ENCODE measurements at regions not wholly inside any gene's neighbourhood (a gene's known extent, or its start where the extent isn't known, plus 50 kb on each side); places are given as distances from the start of the nearest gene placed in this dataset.

- no peak for DNase-seq (ENCODE audit: low read depth)
These were observed 203.7 kb upstream of the ARX start for GRCh38 chrX:25219480-25219879.

- no peak for DNase-seq (ENCODE audit: low read depth)
These were observed 197.8 kb upstream of the ARX start for GRCh38 chrX:25213611-25214010.

DNA sequence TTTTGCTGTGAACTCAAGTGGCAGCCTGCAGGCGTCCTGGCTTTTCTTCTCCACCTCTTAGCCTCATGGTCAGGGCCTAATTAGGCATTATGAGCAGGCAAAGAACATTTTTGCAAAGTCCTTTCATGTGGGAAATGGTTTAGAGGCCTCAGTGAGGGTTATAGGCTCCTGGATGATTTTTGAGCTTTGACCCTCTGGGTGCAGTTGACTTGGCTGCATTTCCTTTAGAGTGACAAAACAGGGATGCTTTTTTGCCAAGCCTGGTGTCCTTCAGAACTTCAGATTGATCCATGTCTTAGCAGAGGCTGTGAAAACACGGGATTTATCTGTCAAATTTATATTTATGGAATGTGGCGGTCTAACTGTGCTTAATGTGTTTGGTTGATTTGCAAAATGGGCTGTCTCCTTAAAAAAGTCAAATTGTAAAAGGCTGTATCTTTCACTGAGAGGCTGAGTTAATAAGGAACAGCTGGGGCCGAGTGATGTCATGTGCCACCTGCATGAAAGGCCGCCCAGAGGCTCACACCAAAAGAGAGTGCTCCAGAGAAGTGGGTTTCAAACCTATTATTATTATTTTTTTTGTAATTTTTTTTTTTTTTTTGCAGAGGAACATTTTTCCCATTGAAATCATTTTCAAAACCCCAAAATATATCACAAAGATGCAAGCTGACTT is 192.2 kb upstream of the ARX start:
- DNase-seq (ENCODE audit: low read depth), result no peak

- peak; percentile 1 for DNase-seq (ENCODE audit: low read depth)
These were observed 191.0 kb upstream of the ARX start for GRCh38 chrX:25206778-25207177.

DNA sequence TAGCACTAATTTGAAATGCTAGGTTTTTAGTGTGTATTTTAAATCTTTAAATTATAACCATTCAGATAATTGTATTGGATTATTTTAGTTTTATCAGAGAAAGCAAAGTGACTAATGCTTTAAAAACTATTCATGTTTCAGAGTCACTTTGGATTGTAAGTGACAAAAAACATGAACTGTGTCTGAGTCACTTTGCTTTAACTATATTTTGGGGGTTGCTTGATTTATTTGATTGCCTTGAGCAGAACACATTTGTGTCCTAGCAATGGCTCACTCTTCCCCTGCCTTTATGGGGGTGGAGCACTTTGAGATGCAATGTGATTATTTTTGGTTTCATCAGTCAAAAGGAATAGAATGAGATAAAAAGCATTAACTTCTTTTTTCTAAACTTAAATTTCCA is 188.4 kb upstream of the ARX start:
- DNase-seq (ENCODE audit: low read depth), result no peak

- DNase-seq (ENCODE audit: low read depth), result no peak
These were observed 187.1 kb upstream of the ARX start for GRCh38 chrX:25202827-25203226.

GRCh38 chrX:25198891-25199290 is 183.1 kb upstream of the ARX start:
- peak; percentile 2 for DNase-seq (ENCODE audit: low read depth)

DNA sequence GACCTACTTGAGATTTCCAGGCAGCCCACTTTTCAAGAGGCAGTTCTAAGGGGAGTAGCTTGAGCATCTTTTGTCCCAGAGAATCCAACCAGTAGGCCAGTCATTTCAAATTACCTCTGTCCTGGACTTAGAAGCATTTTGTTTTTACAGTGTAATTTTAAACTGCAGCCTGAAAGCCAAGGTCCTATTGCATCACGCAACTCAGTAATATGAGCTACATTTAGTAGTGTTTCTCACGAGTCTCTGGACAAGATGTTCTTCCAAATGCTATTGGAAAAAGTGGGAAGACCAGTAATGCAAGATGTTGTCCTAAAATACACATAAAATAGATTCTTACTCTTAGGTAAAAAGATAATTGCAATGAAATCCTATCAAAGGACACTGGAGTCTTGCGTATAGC is 182.5 kb upstream of the ARX start:
- peak; percentile 38 for DNase-seq (ENCODE audit: low read depth)

GRCh38 chrX:25196221-25196620 is 180.5 kb upstream of the ARX start:
- DNase-seq (ENCODE audit: low read depth), result no peak

- DNase-seq (ENCODE audit: low read depth), result no peak
These were observed 175.6 kb upstream of the ARX start for GRCh38 chrX:25191403-25191802.

GRCh38 chrX:25181775-25182174 is 166.0 kb upstream of the ARX start:
- DNase-seq (ENCODE audit: low read depth), result no peak

- no peak for DNase-seq (ENCODE audit: low read depth)
These were observed 164.5 kb upstream of the ARX start for GRCh38 chrX:25180242-25180641.

- no peak for DNase-seq (ENCODE audit: low read depth)
These were observed 162.8 kb upstream of the ARX start for GRCh38 chrX:25178555-25178954.

GRCh38 chrX:25175743-25176142 is 160.0 kb upstream of the ARX start:
- DNase-seq (ENCODE audit: low read depth), result no peak

GRCh38 chrX:25175171-25175570 is 159.4 kb upstream of the ARX start:
- no peak for DNase-seq (ENCODE audit: low read depth)

DNA sequence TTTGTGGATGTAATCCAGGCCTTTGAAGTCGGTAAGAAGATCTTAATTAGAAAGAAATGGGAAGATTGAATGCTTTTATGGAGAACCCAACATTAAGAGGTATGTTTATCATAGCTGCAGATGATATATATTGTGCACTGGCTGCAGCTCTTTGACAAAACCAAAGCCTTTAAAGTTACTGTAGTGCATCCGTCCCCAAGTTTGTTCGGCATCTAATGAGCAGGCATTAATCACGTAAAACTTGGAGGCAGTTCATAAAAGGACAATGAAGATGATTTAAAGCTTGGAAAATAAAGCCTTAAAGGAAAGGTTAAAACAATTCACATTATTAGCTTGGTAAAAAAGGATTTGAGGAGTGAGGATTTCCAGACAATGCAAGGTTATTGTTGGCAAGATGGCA is 150.8 kb upstream of the ARX start:
- DNase-seq (ENCODE audit: low read depth), result no peak

- DNase-seq (ENCODE audit: low read depth), result no peak
These were observed 150.4 kb upstream of the ARX start for GRCh38 chrX:25166145-25166544.

DNA sequence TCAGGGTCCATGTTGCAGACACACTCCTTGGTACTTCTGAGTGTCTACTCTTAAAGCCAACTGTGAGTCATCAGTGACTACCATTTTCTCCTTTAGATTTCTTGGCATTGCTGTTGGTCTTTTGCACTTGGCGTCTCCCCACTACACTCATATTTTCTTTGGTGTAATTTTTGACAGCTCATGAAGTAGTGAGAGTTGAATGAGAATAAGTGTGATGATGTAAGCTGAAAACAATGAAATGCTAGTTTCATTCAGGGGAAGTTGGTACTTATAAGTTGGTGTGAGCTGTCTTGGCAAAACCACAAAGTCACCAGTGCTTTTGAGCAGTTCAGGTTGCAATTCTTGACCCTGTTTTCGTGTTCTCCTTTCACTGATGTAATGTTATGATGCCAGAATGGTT is 142.9 kb upstream of the ARX start:
- DNase-seq (ENCODE audit: low read depth), result no peak

DNA sequence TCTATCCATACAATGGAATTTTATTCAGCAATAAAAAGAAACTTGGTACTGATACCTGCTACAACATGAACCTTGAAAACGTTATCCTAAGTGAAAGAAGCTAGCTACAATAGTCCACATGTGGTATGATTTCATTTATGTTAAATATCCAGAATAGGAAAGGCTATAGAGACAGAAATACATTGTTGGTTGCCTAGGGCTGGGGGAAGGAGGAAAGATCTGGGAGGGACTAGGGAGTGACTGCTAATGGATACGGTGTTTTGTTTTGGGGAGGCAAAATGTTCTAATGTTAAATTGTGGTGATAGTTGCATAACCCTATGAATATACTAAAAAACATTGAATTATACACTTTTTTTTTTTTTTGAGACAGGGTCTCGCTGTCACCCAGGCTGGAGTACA is 141.1 kb upstream of the ARX start:
- no peak for DNase-seq (ENCODE audit: low read depth)

DNA sequence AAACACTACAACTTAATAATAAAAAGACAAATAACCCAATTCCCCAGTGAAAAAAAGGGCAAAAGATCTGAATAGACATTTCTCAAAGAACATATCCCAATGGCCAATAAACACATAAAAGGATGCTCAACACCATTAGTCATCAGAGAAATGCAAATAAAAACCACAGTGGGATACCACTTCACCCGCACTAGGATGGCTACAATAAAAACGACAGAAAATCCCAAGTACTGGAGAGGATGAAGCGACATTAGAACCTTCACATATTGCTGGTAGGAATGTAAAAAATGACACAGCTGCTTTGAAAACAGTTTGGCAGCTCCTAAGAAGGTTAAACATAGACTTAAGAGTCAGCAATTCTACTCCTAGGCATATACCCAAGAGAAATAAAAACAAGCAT is 140.6 kb upstream of the ARX start:
- DNase-seq (ENCODE audit: low read depth), result peak; percentile 0

- no peak for DNase-seq (ENCODE audit: low read depth)
These were observed 138.4 kb upstream of the ARX start for GRCh38 chrX:25154168-25154567.

DNA sequence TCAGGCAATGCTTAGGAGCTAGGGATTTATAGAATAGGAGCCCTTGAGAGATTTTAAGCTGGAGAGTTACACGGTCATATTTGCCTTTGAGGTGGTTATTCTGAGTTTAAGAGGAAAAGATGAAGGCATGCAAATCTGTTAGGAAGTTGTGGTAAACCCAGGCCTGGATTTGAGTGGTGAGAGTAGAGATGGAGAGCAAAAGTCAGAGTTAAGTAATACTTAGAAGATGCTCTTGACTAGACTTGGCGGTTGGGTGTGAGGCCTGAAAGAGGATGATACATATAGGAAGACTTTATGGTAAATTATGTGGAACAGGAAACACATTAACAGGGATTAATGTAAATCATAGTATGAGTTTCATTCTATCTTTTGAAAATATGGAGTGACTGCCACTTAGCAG is 136.0 kb upstream of the ARX start:
- DNase-seq (ENCODE audit: low read depth), result no peak

- DNase-seq (ENCODE audit: low read depth), result peak; percentile 33
These were observed 128.5 kb upstream of the ARX start for GRCh38 chrX:25144043-25144940.

- DNase-seq (ENCODE audit: low read depth), result no peak
These were observed 127.8 kb upstream of the ARX start for GRCh38 chrX:25143596-25143995.

Measured in fibroblast of gingiva (primary cell).